Thyroid gland (tissue), 4 donors: ENCODE measurements at regions not wholly inside any gene's neighbourhood (a gene's known extent, or its start where the extent isn't known, plus 50 kb on each side); places are given as distances from the start of the nearest gene placed in this dataset.
"Not testable (repeated sequence)": the region's sequence is repeated elsewhere in the genome, so short reads cannot be mapped to it uniquely, and the experiment has no call there.

Experiments used
- DNase-seq, 2 donors: peaks; one replicate each; pipeline ENCODE4 v3.0.0-alpha.2; 2019
- H3K27ac ChIP-seq, 3 donors: fragments of 200-600 bp; sonication (generic); 1 replicate in 2 of 3; 2 replicates in 1 of 3; pipeline ENCODE4 v1.5.1; 2016 to 2019; ENCODE audit warnings: mild to moderate bottlenecking in 1 of 3, moderate library complexity in 1 of 3
- H3K27me3 ChIP-seq: fragments of 200-600 bp; sonication (generic); one replicate; pipeline ENCODE4 v1.5.1; 2019
- H3K36me3 ChIP-seq, 2 donors: fragments of 200-600 bp; sonication (generic); one replicate each; pipeline ENCODE4 v1.5.1; 2016 to 2019
- H3K4me1 ChIP-seq, 2 donors: fragments of 200-600 bp; sonication (generic); one replicate each; pipeline ENCODE4 v1.5.1; 2017 to 2019
- H3K4me3 ChIP-seq, 3 donors: fragments of 200-600 bp; sonication (generic); replicated peaks in 1 of 3; 1 replicate in 2 of 3; 2 replicates in 1 of 3; pipeline ENCODE4 v1.5.1; 2016; ENCODE audit warnings: mild to moderate bottlenecking in 1 of 3
- H3K9me3 ChIP-seq: fragments of 200-600 bp; sonication (generic); one replicate; pipeline ENCODE4 v1.5.1; 2017
- POLR2A ChIP-seq, 2 donors: fragments of 450-650 bp; IDR thresholded peaks; one replicate each; pipeline ENCODE4 v1.6.1; 2017; ENCODE audit warnings: antibody characterized with exemption in 2 of 2, mild to moderate bottlenecking in 2 of 2, moderate library complexity in 1 of 2
- WGBS, 2 donors: methylation state at CpG; one replicate each; pipeline ENCODE4 v1.1.5; 2017; 5-methylcytosine and 5-hydroxymethylcytosine counted together
- intact Hi-C: fragments of 100-400 bp; cut with DNase I; formaldehyde crosslinking; loops from one replicate; pipeline ENCODE4 v1.15.1; 2023
- TF ChIP-seq, protein P1 (sequence below), 6 experiments: fragments of 200-600 bp in 3 of 6; fragments of 450-650 bp in 3 of 6; sonication (generic) in 3 of 6; IDR thresholded peaks; one replicate each; pipeline ENCODE4 v1.5.1; 2016 to 2019; ENCODE audit warnings: antibody characterized with exemption in 6 of 6, mild to moderate bottlenecking in 2 of 6, inconsistent platforms in 1 of 6, moderate library complexity in 1 of 6

GRCh38 chr1:244294599-244295224, 157.0 kb downstream of the ADSS2 start:
- WGBS, 2 donors, result 82 to 84% methylated on average over 7 of the region's 7 CpGs
- Histone ChIP-seq H3K4me3 (no peak overlapping the region), H3K36me3 (no peaks in the 10 kb centered on the region), H3K27ac (no peak overlapping the region), H3K4me1 (peaks cover 0 to 3% of the 10 kb centered on the region in 2 donors), H3K27me3 (no peaks in the 10 kb centered on the region), H3K9me3 (no peaks in the 10 kb centered on the region)
- intact Hi-C loops, result no loop called here
- TF ChIP-seq, protein P1, sequence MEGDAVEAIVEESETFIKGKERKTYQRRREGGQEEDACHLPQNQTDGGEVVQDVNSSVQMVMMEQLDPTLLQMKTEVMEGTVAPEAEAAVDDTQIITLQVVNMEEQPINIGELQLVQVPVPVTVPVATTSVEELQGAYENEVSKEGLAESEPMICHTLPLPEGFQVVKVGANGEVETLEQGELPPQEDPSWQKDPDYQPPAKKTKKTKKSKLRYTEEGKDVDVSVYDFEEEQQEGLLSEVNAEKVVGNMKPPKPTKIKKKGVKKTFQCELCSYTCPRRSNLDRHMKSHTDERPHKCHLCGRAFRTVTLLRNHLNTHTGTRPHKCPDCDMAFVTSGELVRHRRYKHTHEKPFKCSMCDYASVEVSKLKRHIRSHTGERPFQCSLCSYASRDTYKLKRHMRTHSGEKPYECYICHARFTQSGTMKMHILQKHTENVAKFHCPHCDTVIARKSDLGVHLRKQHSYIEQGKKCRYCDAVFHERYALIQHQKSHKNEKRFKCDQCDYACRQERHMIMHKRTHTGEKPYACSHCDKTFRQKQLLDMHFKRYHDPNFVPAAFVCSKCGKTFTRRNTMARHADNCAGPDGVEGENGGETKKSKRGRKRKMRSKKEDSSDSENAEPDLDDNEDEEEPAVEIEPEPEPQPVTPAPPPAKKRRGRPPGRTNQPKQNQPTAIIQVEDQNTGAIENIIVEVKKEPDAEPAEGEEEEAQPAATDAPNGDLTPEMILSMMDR (IDR thresholded peaks at IDR 0.05), result no peak
- no peak for TF ChIP-seq POLR2A (IDR thresholded peaks at IDR 0.05)
- no peak for DNase-seq

DNA sequence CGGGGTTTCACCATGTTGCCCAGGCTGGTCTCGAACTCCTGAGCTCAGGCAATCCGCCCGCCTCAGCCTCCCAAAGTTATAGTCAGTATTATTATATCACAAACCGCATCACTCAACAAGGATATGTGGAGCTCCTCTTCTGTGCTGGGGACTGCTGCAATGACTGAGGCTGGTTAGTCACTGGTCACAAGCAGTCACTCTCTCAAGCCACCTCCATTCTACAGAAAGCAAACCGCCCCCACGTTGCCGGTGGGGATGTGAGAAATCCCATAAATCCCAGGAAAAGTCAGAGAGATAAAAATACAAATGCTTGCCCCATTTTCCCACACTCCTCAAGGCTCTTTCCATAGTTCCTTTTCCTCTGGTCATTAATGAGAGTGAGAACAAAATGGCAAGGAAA, 155.7 kb downstream of the ADSS2 start:
- intact Hi-C loops, result no loop called here
- H3K36me3 ChIP-seq, result no peaks in the 10 kb centered on the region
- TF ChIP-seq POLR2A (IDR thresholded peaks at IDR 0.05), result no peak
- TF ChIP-seq, protein P1 (IDR thresholded peaks at IDR 0.05), result no peak
- no peak overlapping the region for H3K4me3 ChIP-seq
- no peak for DNase-seq
- no peak overlapping the region for H3K27ac ChIP-seq
- WGBS, 2 donors, result 88 to 92% methylated on average over 8 of the region's 8 CpGs
- no peaks in the 10 kb centered on the region for H3K27me3 ChIP-seq
- H3K4me1 ChIP-seq, result peaks cover 6 to 14% of the 10 kb centered on the region in 2 donors
- no peaks in the 10 kb centered on the region for H3K9me3 ChIP-seq

DNA sequence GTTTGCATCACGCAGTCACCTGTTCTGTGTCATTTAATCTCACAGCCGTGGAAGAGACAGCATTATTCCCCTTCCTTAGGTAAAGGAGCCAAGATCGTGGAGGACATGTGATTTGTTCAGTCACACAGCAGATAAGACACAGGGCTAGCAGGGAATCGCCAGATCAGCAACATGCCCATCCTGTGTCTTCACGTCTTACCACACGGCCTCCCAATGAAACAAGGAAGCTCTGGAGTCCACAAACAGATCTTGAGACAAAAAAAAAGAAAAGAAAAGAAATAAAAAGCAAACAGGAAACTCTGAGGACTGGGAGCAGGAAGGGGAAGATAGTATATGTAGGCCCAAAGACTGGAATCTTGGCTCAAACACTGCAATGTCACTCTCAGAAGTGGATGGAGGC, 155.3 kb downstream of the ADSS2 start:
- intact Hi-C loops, result no loop called here
- WGBS, 2 donors, result 65 to 68% methylated on average over 6 of the region's 6 CpGs

DNA sequence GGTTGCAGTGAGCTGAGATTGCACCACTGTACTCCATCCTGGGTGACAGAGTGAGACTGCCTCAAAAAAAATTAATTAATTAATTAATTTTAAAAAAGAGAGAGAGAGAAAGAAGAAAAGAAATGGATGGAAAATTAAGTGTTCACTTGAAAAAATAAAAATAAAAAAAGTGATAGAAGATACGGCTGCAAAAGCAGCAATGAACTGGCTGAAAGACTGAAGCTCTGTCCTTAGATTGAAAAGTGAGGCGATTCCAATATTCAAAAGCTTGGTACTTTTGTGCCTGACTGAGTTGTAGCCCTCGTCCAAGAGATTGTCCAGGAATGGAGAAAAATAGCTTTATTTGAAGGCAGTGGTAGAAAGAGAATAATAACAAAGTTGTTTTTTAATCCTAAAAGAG, 154.6 kb downstream of the ADSS2 start:
- no peak overlapping the region for H3K27ac ChIP-seq
- whole genome bisulfite sequencing, 2 donors, result 92 to 93% methylated on average over 3 of the region's 3 CpGs
- no peak for DNase-seq
- intact Hi-C loops, result no loop called here
- H3K4me3 ChIP-seq, result no peak overlapping the region
- no peaks in the 10 kb centered on the region for H3K27me3 ChIP-seq
- no peaks in the 10 kb centered on the region for H3K36me3 ChIP-seq
- H3K9me3 ChIP-seq, result no peaks in the 10 kb centered on the region
- peaks cover 17 to 25% of the 10 kb centered on the region in 2 donors for H3K4me1 ChIP-seq
- TF ChIP-seq POLR2A (IDR thresholded peaks at IDR 0.05), result no peak
- TF ChIP-seq, protein P1 (IDR thresholded peaks at IDR 0.05), result no peak

More for the DNA sequence above, 155.3 kb downstream of the ADSS2 start:
- H3K36me3 ChIP-seq, result no peaks in the 10 kb centered on the region
- peaks cover 10 to 19% of the 10 kb centered on the region in 2 donors for H3K4me1 ChIP-seq
- no peaks in the 10 kb centered on the region for H3K9me3 ChIP-seq
- no peak for DNase-seq
- no peaks in the 10 kb centered on the region for H3K27me3 ChIP-seq
- H3K4me3 ChIP-seq, result no peak overlapping the region
- H3K27ac ChIP-seq, result no peak overlapping the region
- TF ChIP-seq, protein P1 (IDR thresholded peaks at IDR 0.05), result no peak
- TF ChIP-seq POLR2A (IDR thresholded peaks at IDR 0.05), result no peak

DNA sequence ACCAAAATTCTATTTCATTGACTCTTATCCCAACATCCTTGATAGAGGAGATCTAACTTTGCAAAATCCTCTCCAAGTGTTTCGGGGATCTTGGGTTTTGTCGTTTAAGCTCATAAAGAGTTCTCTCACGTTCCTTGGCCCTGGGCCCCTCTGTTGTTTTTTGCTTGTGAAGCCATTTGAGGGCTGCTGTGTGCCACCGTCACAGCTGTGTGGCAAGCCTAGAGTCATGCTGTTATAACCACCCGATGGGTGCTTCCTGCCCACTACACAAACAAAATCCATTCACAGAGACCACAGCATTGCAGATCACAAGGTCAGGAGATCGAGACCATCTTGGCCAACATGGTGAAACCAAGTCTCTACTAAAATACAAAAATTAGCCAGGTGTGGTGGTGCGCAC, 154.1 kb downstream of the ADSS2 start:
- TF ChIP-seq POLR2A (IDR thresholded peaks at IDR 0.05), result no peak
- TF ChIP-seq, protein P1 (IDR thresholded peaks at IDR 0.05), result no peak
- peaks cover 22 to 29% of the 10 kb centered on the region in 2 donors for H3K4me1 ChIP-seq
- no peak overlapping the region for H3K27ac ChIP-seq
- H3K9me3 ChIP-seq, result no peaks in the 10 kb centered on the region
- H3K4me3 ChIP-seq, result no peak overlapping the region
- H3K36me3 ChIP-seq, result no peaks in the 10 kb centered on the region
- intact Hi-C loops, result no loop called here
- DNase-seq, result no peak
- no peaks in the 10 kb centered on the region for H3K27me3 ChIP-seq
- 84 to 92% methylated on average over 7 of the region's 7 CpGs for WGBS, 2 donors

GRCh38 chr1:244300029-244300375, 151.7 kb downstream of the ADSS2 start:
- H3K4me3 ChIP-seq, DNase-seq, H3K36me3 ChIP-seq, H3K9me3 ChIP-seq, intact Hi-C loops, H3K27me3 ChIP-seq: not testable (repeated sequence)
- H3K27ac ChIP-seq, result peak overlapping the region; percentile 77 to 93 (median 80)
- 94% methylated on average over 12 of the region's 12 CpGs for WGBS, 2 donors
- H3K4me1 ChIP-seq, result peaks cover 34 to 47% of the 10 kb centered on the region in 2 donors
